ENCODE measurements at regions not wholly inside any gene's neighbourhood (a gene's known extent, or its start where the extent isn't known, plus 50 kb on each side); places are given as distances from the start of the nearest gene placed in this dataset.

- Mint-ChIP-seq H3K4me1 (no peaks in the 10 kb centered on the region), H3K27me3 (no peaks in the 10 kb centered on the region), H3K27ac (no peak overlapping the region), H3K4me3 (no peak overlapping the region), H3K9me3 (peaks cover 6% of the 10 kb centered on the region), H3K36me3 (no peaks in the 10 kb centered on the region)
- no peak for DNase-seq
- CTCF ChIA-PET: interaction anchor here (2.0 kb wide), 1 partner anchor 34 kb away, joined by 8 read pairs; no protein-coding TSS in a partner anchor
These were observed 54.9 kb upstream of the MAP2 start for GRCh38 chr2:209368914-209369313.

GRCh38 chr2:209369656-209370055 is 54.2 kb upstream of the MAP2 start:
- Mint-ChIP-seq H3K27ac (no peak overlapping the region), H3K27me3 (no peaks in the 10 kb centered on the region), H3K9me3 (peaks cover 6% of the 10 kb centered on the region), H3K4me3 (no peak overlapping the region), H3K36me3 (no peaks in the 10 kb centered on the region), H3K4me1 (no peaks in the 10 kb centered on the region)
- no peak for DNase-seq
- CTCF ChIA-PET: no interaction called here

- Mint-ChIP-seq H3K36me3 (no peaks in the 10 kb centered on the region), H3K4me3 (no peak overlapping the region), H3K27ac (no peak overlapping the region), H3K9me3 (peaks cover 13% of the 10 kb centered on the region), H3K4me1 (no peaks in the 10 kb centered on the region), H3K27me3 (no peaks in the 10 kb centered on the region)
- no peak for DNase-seq
- CTCF ChIA-PET: no interaction called here
These were observed 52.4 kb upstream of the MAP2 start for GRCh38 chr2:209371407-209371806.

Data from activated naive CD4-positive, alpha-beta T cell treated with anti-CD3 and anti-CD28 coated beads, Interleukin-2, amount 10 ng/mL, durations not matched to agents 7 days and 5 days (primary cell).